ENCODE measurements at regions not wholly inside any gene's neighbourhood (a gene's known extent, or its start where the extent isn't known, plus 50 kb on each side); places are given as distances from the start of the nearest gene placed in this dataset.
"Not testable (repeated sequence)": the region's sequence is repeated elsewhere in the genome, so short reads cannot be mapped to it uniquely, and the experiment has no call there.

DNA sequence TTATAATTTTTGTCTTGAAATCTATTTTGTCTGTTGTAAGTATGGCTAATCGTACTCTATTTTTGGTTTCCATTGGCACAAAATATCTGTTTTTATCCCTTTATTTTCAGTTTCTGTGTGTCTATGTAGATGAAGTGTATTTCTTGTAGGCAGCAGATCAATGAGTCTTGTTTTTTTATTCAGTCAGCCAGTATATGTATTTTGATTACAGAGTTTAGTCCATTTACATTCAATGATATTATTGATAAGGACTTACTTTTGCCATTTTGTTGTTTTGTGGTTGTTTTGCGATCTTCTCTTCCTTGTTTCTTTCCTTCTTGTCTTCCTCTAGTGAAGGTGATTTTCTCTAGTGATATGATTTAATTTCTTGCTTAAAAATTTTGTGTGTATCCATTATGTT is 336.3 kb upstream of the SPRY2 start:
- FAIRE-seq: no peak

DNA sequence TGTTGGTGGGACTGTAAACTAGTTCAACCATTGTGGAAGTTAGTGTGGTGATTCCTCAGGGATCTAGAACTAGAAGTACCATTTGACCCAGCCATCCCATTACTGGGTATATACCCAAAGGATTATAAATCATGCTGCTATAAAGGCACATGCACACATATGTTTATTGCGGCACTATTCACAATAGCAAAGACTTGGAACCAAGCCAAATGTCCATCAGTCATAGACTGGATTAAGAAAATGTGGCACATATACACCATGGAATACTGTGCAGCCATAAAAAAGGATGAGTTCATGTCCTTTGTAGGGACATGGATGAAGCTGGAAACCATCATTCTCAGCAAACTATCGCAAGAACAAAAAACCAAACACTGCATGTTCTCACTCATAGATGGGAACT is 334.5 kb upstream of the SPRY2 start:
- FAIRE-seq: not testable (repeated sequence)

DNA sequence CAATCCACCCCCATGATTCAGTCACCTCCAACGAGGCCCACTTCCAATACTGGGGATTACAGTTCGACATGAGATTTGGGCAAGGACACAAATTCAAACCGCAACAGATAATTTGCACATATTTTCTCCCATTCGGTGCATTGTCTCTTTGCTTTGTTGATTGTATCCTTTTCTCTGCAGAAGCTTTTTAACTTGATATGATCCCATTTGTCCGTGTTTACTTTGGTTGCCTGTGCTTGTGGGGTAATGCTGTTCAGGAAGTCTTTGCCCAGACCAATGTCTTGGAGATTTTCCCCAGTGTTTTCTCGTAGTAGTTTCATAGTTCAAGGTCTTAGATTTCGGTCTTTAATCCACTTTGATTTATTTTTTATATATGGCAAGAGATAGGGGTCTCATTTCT is 330.8 kb upstream of the SPRY2 start:
- no peak for FAIRE-seq

DNA sequence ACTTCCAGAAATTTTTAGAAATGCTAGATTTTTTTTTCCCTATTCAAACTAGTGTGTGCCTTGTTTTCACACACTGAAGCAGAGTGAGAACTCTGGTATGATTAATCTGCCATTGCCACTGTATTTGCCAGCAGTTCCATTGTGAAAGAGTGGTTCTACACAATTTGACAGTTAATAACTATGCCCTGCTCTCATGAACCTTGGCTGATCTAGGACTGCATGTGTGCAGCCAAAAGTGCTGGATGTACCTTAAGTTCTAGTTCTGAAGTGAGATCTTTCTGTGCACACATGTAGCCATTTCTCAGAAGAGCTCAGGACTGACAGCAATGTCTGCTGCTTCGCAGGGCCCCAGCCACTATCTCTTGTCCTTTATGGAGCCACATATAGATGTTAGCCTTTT is 328.2 kb upstream of the SPRY2 start:
- FAIRE-seq: no peak

DNA sequence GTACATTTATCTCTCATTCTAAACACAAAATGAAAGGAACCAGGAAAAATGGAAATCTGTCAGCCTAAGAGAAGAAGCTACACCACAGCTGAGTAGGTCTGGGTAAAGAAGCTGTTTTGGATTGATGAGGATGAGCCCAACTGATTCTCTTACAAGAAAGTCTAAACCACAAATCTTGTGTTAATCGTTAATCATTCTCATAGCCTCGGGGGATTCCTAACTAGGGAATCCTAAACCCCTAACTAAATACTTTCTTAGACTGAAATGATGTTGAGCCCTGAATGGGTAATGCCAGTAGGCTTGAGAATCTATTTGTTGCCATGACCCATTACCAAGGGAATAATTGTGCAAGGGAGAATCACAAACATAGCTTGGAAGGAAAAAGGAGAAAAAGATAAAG is 327.5 kb upstream of the SPRY2 start:
- no peak for FAIRE-seq

DNA sequence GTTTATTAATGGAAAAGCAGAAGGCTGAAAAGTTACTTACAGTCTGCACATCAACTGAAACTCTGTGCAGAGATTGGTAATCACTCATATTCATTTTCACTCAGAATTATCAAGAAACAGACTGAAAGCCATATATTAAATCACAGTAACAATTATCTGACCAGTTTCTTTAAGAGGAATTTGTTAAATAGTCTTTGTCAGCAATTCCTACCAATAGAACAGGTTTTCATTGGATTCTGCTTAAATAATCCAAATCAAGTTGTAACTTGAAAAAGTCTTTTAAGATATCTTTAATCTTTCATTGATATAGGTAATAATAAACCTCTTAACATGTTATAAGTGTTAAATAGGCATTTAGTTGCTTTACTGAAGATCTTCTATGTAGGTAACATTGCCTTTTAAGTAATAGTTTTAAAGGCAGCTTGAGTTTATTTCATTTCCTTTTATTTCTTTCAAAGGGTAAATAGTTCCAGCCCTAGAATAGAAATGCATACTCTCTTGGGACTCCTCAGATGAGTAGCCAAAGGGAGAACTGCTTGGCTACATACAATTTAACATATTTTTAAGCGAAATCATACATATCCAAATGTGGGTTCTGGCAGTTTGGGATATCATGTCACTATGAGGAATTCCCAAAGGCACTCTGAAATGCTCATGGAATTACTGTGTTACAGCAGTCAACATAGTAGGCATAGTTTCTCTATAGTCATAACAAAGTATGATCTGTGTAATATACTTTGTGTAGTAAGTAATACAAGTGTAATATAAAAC is 326.0 kb upstream of the SPRY2 start:
- FAIRE-seq: no peak

DNA sequence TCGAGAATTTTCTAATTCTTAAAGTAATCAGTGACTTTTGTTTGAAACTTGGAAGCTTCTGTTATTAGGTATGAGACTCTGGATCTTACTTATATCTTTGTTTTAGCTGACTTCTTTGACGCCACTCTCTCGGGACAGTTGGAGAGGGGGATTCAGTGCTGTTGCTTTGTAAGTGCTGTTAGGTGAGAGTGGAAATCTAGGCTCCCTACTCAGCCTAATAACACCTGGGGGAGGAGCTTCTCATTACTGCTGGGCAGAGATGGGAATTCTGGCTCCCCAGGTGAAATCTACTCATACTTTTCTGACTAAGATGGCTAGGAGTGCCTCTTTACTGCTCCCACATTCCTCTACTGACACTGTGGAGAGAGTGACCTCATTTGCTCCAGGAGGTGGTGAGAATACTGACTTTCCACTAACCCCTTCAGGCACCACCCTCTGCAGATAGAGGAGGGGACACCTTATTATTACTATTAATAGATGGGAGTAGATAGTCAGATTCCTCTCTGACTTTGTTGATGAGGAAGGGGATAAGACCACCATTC is 324.9 kb upstream of the SPRY2 start:
- FAIRE-seq: no peak

DNA sequence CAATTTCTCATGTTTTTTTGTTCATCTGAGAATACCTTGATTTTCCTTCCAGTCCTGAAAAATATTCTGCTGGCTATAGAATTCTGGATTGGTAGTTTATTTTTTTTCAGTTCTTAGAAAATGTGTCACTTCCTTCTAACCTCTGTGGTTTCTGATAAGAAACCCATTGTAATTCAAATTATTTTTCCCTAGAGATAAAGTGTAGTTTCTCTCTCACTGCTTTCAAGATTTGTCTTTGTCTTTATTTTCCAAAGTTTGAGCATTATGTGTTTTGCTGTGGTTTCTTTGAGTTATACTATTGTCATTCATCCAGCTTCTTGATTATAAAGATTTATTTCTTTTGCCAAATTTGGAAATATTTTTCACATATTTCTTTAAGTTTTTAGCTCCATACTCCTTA is 324.0 kb upstream of the SPRY2 start:
- FAIRE-seq: no peak

DNA sequence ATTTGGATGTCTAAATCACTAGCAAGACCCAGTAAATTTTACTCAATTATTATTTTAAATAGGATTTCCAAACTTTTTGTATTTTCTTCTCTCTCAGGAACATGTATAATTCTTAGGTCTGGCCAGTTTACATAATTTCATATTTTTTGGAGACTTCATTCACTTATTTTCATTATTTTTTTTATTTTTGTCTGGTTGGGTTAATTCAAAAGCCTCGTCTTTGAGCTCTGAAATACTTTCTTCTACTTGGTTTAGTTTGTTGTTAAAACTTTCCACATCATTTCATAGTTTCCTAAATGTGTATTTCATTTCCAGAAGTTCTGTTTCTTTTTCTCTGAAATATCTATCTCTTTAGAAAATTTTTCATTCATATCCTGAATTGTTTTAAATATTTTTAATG is 322.9 kb upstream of the SPRY2 start:
- no peak for FAIRE-seq

DNA sequence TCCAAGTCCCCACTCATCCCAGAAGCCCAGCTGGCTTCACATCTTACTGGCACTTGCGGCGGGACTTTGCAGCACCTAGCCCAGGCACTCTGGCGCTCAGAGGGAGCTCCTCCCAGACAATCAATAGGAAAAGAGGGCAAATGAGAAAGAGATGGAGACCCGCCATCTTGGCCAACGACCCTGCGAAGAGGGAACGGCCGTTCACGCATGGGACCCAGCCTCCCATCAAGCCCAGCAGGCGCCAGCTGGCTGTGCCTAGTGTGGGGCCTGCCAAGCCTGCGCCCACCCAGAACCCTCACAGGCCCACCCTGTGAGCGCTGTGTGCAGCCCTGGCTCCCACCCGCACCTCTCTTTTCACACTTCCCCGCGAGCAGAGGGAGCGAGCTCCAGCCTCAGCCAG is 317.8 kb upstream of the SPRY2 start:
- FAIRE-seq: no peak

DNA sequence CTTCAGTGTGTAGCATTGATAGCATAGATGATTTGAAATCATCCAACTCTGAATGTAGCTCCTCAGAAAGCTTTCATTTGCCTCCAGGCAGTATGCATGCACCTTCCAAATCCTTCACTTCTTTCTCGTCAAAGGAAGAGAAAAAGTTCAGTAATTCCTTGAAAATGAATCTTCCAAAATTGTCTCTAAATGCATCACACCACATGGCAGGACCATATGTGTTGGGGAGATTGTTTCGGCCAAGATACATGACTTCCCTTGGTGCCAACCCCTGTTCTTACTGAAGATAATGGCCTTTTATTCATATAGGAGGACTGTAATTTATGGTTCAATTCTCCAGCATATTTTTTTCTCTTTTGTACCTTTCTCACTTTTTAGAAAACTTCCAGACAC is 315.6 kb upstream of the SPRY2 start:
- FAIRE-seq: no peak

DNA sequence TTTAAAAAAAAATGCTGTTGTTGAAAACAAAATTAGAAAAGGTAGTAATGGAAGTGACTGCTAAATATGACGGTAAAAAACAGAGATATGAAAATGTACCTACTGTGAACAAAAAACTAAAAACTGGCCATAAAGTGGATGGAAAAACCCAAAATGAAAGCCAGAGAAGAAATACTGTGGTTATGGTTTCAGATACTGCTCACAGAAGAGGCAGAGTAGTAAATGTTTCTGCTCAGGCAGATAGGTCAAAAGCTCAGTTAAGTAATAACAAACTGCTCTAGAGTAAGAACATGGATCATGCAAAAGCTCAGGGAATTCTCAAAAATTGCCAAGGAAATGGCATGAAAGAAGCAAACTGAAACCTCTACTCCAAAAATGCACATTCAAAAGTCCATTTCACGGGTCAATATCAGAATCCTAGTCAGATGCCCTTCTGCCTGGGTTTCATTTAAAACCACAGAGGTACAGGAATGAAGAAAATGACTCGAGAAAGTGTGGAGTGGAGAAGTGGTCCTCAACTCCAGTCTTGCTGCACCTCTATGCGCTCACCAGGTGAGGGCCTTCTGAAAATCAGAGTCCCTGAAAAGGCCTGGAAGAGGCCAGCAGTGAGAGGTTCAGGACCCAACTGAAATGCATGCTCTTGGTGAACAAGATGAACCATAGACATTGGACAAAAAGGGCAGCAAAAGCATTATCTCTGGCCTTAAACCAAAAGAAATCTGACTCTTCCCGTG is 315.0 kb upstream of the SPRY2 start:
- FAIRE-seq: no peak

DNA sequence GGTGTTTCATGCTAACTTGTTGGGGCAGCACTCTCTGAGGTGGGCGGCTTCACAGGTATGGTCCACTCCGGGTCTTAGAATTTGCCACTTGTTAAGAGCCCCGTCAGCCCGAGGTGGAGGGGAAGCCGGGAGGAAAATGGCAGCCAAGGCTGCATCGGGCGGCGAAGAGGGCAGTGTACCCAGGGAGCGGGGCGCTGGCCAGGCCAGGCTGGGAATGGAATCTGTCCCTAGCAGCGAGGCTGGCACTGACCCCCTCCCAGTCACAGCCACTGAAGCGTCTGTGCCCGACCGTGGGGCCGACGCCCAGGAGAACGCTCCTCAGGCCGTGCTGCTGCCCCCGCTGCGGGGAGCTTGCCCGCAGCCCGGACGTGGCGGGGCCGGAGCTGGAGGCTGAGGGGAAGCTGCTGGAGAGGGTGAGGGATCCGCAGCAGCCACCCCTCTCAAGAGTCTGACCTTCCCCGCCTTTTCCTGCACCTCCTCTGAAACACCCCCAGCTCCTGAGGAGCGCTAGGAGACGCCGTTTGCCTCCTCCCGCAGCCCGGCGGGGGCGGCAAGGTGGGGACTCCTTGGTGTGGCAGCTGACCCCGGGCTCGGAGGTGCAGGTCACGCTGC is 313.8 kb upstream of the SPRY2 start:
- FAIRE-seq: no peak

DNA sequence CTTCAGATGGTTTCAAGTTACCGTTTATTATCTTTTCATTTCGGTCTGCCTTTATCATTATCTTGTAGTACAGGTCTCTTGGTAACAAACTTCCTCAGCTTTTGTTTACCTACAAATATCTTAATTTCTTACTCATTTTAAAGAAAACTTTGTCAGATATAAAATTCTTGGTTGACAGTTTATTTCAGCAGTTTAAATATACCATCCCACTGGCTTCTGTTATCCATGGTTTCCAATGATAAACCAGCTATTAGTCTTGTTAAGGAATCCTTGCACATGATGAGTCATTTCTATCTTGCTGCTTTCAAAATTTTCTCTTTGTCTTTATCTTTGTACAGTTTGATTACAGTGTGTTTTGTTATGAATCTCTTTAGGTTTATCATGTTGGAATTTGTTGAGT is 308.3 kb upstream of the SPRY2 start:
- FAIRE-seq: no peak

DNA sequence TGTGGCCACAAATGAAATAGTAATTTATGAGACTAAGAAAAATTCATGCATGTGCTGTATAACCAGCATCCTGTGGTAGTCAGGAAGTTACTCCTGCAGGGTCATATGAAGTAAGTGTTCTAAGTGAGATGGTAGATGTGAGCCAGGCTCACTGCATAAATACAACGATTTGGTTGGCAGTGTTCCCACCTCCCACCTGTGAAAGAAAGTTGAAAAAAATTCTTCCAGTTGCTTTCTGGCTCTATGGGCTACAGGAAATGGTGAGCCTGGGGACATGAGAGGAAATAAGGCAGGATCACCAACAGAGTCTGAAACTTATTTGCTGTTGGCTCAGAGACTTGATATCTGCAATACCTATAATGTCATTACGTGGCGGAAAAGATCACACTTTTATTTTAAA is 301.7 kb upstream of the SPRY2 start:
- FAIRE-seq: no peak

DNA sequence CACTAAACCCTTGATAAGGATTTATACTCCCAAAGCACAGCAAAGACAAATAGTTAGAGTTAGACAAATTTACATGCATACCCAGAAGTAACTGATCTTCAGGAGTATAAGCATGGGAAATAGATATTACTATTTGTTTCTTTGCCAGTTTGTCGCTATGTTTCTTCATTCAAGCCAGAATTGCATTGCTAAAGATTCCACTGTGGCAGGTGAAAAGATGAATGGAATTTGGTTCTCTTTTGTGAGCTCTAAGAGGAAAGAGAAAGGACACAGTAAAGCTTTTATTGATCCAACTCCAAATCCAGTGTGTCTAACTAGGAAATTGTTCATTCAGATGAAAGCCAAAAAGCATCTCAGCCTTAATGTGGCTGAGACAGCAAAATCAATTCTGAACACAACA is 292.3 kb upstream of the SPRY2 start:
- FAIRE-seq: no peak

DNA sequence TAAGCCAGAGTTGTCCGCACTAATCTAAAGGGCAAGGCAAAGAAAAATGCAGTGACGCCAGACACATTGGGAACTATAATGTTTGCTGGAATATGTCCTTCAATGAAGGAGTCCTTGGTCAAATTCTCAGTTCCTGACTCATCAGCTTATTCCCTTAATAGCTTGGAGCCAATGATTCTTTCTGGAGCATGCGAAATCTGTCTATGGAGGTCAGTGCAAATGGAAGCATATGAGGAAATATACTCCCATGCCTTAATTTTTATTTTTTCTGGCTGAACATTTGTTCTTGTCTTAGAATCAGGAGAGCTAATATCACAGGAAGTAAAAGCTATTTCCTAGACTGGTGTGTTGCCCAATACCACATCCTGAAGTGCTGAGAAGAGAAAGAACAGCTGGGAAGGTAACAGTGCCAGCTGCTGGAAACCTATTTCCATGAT is 289.8 kb upstream of the SPRY2 start:
- no peak for FAIRE-seq

DNA sequence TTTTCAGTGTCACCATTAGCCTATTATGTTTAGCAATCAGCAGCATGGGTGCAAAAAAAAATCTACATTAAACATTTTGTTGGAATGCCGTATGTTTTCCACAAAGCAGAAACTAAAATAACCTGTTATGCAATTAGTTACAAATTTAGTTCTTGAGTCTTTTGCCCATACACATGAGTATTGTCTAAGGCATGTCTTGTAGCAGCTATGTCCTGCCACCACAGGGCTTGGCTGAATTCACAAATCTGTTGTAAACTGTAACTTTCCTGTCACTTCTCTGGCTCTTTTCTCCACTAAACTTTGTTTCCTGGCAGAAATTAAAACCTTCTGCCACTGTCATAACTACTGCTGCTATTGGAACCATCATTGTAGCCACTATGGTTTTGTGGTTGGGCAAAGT is 277.9 kb upstream of the SPRY2 start:
- no peak for FAIRE-seq

DNA sequence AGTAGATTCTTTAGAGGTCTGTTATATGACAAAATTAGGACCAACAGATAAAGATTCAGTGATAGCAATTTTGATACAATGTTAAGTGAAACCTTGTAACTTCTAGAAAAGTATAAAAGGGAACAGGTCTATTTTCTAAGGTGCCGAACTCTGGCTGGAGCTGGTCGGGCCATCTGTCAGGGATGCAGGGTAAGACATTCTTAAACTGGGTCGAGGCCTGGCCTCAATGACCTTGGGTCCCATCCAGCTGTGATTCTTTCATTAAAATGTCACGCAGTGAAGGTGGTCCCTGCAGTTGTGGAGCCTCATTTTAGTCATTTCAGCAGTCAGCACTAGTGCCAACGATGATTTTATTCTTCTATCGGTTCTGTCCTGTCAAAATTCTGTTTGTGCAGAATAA is 271.9 kb upstream of the SPRY2 start:
- FAIRE-seq: no peak

DNA sequence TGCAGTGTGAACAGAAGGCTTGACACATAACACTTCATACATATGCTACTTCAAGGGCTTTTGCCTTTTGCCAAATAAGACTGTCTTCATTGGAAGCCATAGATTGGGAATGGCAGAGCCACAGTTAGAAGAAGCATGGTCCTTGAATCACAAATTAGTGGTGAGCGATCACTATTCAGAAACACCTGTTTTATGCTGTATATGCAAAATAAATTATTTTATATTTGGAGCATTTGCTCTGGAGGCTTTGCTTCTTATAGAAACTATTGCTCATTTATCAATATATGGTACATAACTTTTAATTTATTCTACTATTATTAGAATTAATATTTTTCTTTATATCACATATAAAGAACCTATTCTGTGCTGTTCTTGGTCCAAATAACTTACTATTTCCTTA is 270.4 kb upstream of the SPRY2 start:
- no peak for FAIRE-seq

DNA sequence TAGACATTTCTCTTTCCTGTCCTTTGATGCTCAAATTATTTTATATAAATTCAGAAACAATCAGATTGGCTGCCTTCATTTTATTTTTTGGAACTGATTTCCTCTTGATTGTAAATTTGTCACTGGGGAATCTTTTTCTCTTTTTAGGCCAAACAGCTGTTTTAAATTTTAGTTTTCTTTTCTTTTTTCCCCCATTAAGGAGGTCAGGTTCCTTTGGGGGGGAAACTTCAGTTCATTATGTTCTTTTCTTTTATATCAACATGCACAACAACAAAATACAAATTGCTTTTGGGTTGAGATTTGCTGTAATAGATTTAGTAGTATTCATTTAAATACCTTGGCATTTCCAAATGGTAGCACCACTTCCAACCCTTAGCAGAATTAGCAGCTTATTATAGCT is 264.8 kb upstream of the SPRY2 start:
- FAIRE-seq: no peak

DNA sequence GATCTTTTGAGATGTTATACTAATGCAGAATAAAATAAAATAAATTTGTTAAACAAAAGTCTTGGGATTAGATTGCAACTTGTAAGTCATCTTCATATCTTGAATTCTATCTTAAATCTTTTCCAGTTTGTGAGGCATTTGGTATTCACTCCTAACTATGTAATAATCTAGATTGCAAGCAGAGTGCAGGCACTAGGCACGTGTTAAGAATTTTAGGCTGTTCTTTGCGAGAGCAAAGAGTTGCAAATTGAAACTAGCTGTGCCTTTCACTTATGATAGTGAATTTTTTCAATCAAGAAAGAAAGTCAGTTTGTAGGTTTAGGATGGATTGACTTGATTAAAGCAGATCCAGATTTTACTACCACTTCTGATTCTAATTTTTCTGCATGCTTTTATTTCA is 264.1 kb upstream of the SPRY2 start:
- no peak for FAIRE-seq

DNA sequence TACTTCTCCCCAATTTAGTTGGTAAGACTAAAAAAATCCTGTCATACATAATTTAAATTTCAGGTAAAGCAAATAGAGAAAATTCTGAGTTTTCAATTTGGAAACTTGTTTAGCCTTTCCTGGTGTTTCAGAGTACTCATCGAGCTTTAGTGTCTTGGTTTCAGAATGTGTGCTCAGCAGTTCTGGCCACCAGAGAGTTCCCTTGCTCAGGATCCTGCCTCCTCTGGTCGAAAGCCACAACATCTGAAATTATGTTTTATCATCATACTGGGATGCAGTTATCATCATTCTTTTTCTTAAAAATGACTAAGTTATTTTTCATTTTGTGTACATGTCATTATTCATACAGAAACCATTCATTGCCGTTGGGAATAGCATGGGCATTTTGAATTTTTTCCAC is 263.2 kb upstream of the SPRY2 start:
- FAIRE-seq: no peak

DNA sequence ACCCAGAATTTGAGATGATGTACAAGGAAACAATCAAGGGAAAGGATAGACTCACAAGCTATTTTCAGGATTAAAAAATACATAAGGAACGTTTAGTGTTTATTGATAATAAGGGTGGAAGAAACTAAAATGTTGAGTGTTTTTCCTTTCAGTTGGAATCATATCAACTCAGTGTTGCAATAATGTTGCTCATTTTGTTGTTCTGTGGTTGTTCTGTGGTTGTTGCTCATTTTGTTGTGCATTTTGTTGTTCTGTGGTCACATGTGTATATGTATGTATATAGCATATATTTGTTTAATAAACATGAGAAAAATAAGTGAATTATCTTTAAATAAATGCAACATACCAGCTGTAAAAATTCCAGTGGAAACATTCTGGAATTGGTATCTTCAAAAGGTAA is 262.4 kb upstream of the SPRY2 start:
- FAIRE-seq: no peak

Measured in A204.1 (cell line).